ENCODE measurements at regions not wholly inside any gene's neighbourhood (a gene's known extent, or its start where the extent isn't known, plus 50 kb on each side); places are given as distances from the start of the nearest gene placed in this dataset.

DNA sequence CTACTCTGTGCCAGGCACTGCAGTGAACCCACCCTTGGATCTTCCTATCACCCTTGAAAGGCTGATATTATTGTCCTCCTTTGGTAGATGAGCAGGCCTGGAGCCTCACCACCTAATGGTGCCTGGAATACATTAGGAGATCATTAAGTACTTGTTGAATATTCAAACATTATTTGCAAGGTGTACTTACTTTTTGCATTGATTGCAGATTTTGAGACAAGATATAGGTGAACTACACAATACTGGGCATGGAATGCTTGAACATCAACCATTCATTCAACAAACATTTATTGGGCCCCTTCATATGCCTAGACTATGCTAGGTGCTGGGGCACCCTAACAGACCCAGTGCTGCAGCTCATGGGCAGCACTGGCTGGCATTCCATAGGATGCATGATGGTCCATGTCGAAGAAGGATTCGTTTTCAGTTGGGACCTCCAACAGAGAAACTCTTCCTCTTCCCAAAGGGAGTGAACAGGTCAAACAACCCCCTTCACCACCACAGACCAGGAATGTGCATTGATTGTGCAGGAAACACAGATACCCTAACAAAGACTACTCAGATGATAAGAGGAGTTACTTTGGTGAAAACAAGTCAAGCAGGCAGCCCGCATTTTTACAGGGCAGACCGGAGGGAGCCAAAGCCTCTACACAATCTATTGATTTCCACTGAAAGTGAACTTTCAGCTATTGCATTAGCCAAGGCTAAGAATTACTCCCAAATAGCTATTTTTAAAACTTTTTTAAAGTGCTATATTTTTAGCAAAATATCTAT, 149.6 kb upstream of the SH3BP4 start:
- no TSS peak for BruUV-seq (replicated peaks)
- ChIA-PET POLR2A (ENCODE audit: low non-redundant PET) (no interaction called here), CTCF (no interaction called here)
- Histone ChIP-seq H3K9me3 (ENCODE audit: low read depth, low read length, poor library complexity, severe bottlenecking) (no peaks in the 10 kb centered on the region), H3K36me3 (ENCODE audit: insufficient read depth, low read length, poor library complexity, severe bottlenecking) (no peaks in the 10 kb centered on the region), H3K4me1 (ENCODE audit: insufficient read depth, low read length, poor library complexity, severe bottlenecking) (no peaks in the 10 kb centered on the region), H3K27me3 (replicated peaks; ENCODE audit: insufficient read depth, low read depth, low read length, poor library complexity) (no peaks in the 10 kb centered on the region), H3K4me3 (ENCODE audit: low read depth, low read length, poor library complexity, severe bottlenecking) (no peak overlapping the region), H3K27ac (ENCODE audit: low read depth, low read length, poor library complexity, severe bottlenecking) (no peak overlapping the region)
- intact Hi-C loops (cut with micrococcal nuclease; ENCODE audit: unreplicated experiment): no loop called here
- DNase-seq (ENCODE audit: low spot score): no peak
- TF ChIP-seq, protein P1, sequence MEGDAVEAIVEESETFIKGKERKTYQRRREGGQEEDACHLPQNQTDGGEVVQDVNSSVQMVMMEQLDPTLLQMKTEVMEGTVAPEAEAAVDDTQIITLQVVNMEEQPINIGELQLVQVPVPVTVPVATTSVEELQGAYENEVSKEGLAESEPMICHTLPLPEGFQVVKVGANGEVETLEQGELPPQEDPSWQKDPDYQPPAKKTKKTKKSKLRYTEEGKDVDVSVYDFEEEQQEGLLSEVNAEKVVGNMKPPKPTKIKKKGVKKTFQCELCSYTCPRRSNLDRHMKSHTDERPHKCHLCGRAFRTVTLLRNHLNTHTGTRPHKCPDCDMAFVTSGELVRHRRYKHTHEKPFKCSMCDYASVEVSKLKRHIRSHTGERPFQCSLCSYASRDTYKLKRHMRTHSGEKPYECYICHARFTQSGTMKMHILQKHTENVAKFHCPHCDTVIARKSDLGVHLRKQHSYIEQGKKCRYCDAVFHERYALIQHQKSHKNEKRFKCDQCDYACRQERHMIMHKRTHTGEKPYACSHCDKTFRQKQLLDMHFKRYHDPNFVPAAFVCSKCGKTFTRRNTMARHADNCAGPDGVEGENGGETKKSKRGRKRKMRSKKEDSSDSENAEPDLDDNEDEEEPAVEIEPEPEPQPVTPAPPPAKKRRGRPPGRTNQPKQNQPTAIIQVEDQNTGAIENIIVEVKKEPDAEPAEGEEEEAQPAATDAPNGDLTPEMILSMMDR (conservative IDR thresholded peaks at IDR 0.05; ENCODE audit: low read depth, low read length): no peak
- no peak for TF ChIP-seq EZH2 (IDR thresholded peaks at IDR 0.05; ENCODE audit: borderline replicate concordance, low read depth, low read length, poor library complexity, severe bottlenecking)

DNA sequence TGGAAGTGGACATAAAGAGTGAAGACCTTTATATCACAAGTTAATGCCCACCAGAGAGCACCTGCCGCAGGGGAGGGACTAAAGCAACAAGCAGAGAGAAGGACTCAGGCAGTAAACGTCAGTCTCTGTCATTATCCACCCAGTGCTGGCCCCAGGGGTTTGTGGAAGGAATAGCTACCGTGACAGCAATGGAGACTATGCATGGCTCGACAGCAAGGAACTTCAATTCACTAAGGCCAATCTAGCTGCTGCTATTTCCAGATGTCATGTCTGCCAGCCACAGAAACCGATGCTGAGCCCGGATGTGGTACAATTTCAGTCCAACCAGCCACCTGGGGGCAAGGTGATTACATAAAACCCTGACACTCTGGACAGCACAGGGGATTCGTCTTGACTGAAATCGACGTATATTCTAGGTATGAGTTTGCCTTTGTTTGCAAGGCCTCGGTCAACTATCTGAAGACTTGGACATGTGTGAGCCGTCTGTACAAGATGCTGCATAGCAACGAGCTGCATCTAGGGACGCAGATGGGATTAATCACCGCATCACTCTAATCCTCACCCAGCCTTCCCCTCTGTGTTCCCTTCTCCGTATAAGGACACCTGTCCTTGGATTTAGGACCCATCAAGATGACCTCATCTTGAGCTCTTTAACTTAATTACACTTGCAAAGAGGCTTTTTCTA, 154.1 kb upstream of the SH3BP4 start:
- Histone ChIP-seq H3K27ac (ENCODE audit: low read depth, low read length, poor library complexity, severe bottlenecking) (no peak overlapping the region), H3K36me3 (ENCODE audit: insufficient read depth, low read length, poor library complexity, severe bottlenecking) (no peaks in the 10 kb centered on the region), H3K4me3 (ENCODE audit: low read depth, low read length, poor library complexity, severe bottlenecking) (no peak overlapping the region), H3K4me1 (ENCODE audit: insufficient read depth, low read length, poor library complexity, severe bottlenecking) (peaks cover 9% of the 10 kb centered on the region), H3K9me3 (ENCODE audit: low read depth, low read length, poor library complexity, severe bottlenecking) (no peaks in the 10 kb centered on the region), H3K27me3 (replicated peaks; ENCODE audit: insufficient read depth, low read depth, low read length, poor library complexity) (no peaks in the 10 kb centered on the region)
- intact Hi-C loops (cut with micrococcal nuclease; ENCODE audit: unreplicated experiment): no loop called here
- BruUV-seq (replicated peaks): no TSS peak
- POLR2A ChIA-PET (ENCODE audit: low non-redundant PET): no interaction called here
- CTCF ChIA-PET: no interaction called here
- DNase-seq (ENCODE audit: low spot score): no peak
- TF ChIP-seq EZH2 (IDR thresholded peaks at IDR 0.05; ENCODE audit: borderline replicate concordance, low read depth, low read length, poor library complexity, severe bottlenecking): no peak
- TF ChIP-seq, protein P1 (conservative IDR thresholded peaks at IDR 0.05; ENCODE audit: low read depth, low read length): no peak

DNA sequence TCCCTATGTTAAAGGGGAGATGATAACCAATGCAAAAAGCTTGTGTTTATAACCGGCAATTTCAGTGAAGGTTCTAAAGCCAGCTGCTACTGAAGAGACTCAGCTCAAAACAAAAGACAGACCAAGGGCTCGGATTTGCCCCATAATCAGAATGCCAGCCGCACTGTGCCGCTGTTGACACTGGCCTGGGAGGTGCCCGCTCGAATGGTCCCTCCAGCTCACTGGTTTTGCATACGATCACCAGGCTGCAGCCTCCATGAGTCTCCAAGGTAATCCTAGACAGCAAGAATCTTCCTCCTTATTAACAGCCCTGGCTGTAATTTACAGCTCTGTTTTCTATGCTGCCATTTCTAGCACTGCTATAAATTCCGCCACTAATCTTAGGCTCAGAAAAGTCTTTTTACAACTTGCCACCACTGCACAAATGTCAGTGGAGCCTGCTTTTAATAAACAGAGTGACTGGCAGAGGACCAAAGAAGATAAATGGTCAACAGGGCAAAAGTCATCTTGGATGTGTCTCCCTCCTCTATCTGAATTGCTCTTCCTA, 155.7 kb upstream of the SH3BP4 start:
- no peak overlapping the region for H3K27ac ChIP-seq (ENCODE audit: low read depth, low read length, poor library complexity, severe bottlenecking)
- no peak for TF ChIP-seq EZH2 (IDR thresholded peaks at IDR 0.05; ENCODE audit: borderline replicate concordance, low read depth, low read length, poor library complexity, severe bottlenecking)
- TF ChIP-seq, protein P1 (conservative IDR thresholded peaks at IDR 0.05; ENCODE audit: low read depth, low read length): no peak
- no peaks in the 10 kb centered on the region for H3K27me3 ChIP-seq (replicated peaks; ENCODE audit: insufficient read depth, low read depth, low read length, poor library complexity)
- no TSS peak for BruUV-seq (replicated peaks)
- H3K36me3 ChIP-seq (ENCODE audit: insufficient read depth, low read length, poor library complexity, severe bottlenecking): no peaks in the 10 kb centered on the region
- H3K9me3 ChIP-seq (ENCODE audit: low read depth, low read length, poor library complexity, severe bottlenecking): no peaks in the 10 kb centered on the region
- intact Hi-C loops (cut with micrococcal nuclease; ENCODE audit: unreplicated experiment): no loop called here
- no peak overlapping the region for H3K4me3 ChIP-seq (ENCODE audit: low read depth, low read length, poor library complexity, severe bottlenecking)
- CTCF ChIA-PET: no interaction called here
- peaks cover 14% of the 10 kb centered on the region for H3K4me1 ChIP-seq (ENCODE audit: insufficient read depth, low read length, poor library complexity, severe bottlenecking)
- DNase-seq (ENCODE audit: low spot score): no peak
- POLR2A ChIA-PET (ENCODE audit: low non-redundant PET): no interaction called here

All from A673 (cell line).